ENCODE measurements at regions not wholly inside any gene's neighbourhood (a gene's known extent, or its start where the extent isn't known, plus 50 kb on each side); places are given as distances from the start of the nearest gene placed in this dataset.

- TF ChIP-seq, protein P1, sequence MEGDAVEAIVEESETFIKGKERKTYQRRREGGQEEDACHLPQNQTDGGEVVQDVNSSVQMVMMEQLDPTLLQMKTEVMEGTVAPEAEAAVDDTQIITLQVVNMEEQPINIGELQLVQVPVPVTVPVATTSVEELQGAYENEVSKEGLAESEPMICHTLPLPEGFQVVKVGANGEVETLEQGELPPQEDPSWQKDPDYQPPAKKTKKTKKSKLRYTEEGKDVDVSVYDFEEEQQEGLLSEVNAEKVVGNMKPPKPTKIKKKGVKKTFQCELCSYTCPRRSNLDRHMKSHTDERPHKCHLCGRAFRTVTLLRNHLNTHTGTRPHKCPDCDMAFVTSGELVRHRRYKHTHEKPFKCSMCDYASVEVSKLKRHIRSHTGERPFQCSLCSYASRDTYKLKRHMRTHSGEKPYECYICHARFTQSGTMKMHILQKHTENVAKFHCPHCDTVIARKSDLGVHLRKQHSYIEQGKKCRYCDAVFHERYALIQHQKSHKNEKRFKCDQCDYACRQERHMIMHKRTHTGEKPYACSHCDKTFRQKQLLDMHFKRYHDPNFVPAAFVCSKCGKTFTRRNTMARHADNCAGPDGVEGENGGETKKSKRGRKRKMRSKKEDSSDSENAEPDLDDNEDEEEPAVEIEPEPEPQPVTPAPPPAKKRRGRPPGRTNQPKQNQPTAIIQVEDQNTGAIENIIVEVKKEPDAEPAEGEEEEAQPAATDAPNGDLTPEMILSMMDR (IDR thresholded peaks at IDR 0.05; ENCODE audit: low read depth, low read length) = no peak
- H3K4me3 ChIP-seq (ENCODE audit: low read depth, low read length) = no peak overlapping the region
Measured at GRCh38 chr5:115419846-115420585, 123.6 kb upstream of the CCDC112 start.

- TF ChIP-seq, protein P1 (IDR thresholded peaks at IDR 0.05; ENCODE audit: low read depth, low read length) = no peak
Measured at GRCh38 chr5:115418788-115419187, 122.3 kb upstream of the CCDC112 start.

GRCh38 chr5:115417076-115417475, 120.6 kb upstream of the CCDC112 start:
- no peak overlapping the region for H3K4me3 ChIP-seq (ENCODE audit: low read depth, low read length)
- TF ChIP-seq, protein P1 (IDR thresholded peaks at IDR 0.05; ENCODE audit: low read depth, low read length) = no peak

More at GRCh38 chr5:115418788-115419187, 122.3 kb upstream of the CCDC112 start:
- H3K4me3 ChIP-seq (ENCODE audit: low read depth, low read length) = no peak overlapping the region

DNA sequence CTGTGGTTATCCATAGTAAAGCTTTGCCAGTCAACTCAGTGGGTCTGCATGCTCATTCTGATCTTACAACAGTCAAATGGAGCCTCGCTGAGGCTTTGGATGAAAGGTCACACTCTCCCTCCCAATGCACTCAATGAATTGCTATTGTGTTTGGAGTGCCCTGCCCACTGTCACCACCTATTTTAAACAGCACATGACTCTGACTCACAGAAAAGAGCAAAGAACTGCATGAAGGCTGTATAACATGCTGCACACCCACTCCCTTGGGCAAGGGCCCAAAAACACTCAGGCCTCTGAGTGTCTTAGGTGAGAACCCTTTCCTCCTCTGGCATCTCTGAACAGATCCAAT, 118.7 kb upstream of the CCDC112 start:
- TF ChIP-seq, protein P1 (IDR thresholded peaks at IDR 0.05; ENCODE audit: low read depth, low read length) = no peak
- H3K4me3 ChIP-seq (ENCODE audit: low read depth, low read length) = no peak overlapping the region

DNA sequence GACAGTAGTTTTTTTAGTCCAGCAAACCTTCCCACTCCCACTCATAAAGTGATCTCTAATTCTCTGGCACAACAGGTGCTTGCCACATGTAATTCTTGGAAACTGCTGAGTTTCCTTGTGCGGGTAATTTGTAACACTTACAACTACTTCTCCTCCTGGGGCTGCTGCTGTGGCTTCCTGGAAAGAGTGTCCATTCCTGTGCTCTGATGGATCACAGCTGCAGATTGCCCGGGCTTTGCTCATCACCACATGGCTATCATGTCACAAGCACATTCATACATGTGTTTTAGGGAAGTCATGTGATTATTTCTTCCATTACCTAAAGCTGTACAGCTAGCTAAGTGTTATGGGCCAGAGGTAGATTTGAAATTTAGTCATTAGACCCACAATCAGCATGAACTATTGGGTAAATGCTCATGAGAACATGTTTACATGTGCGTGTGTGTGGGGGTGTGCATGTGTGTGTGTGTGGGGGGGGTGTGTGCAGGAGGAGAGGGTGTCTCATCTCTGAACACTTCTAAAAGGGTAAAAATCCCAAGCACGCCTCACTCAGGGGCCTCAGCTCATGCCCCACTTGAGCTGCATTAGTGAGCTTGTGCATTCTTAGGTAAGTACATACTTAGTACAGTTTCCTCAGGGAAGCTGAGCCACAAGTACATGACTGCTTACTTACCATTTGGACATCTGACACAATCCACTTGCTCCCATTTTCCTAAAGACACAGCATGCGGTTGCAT, 118.1 kb upstream of the CCDC112 start:
- TF ChIP-seq, protein P1 (IDR thresholded peaks at IDR 0.05; ENCODE audit: low read depth, low read length) = no peak

DNA sequence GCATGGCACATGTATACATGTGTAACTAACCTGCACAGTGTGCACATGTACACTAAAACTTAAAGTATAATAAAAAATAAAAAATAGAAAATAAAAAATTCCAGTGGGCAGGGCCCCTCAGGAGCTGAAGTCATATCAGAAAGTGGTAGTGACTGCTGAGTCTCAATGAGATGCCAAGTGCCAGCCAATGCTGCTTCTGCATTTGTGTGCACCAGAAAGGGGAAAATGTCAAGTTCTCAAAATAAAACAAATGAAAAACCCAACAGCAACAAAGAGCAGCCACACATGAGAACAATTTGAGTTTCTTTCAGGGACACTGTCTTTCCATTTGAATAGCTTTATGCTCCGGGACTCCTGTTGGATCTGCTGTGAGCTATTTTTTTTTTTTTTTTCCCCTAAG, 117.2 kb upstream of the CCDC112 start:
- TF ChIP-seq, protein P1 (IDR thresholded peaks at IDR 0.05; ENCODE audit: low read depth, low read length) = no peak
- H3K4me3 ChIP-seq (ENCODE audit: low read depth, low read length) = no peak overlapping the region

More for the DNA sequence above, 118.1 kb upstream of the CCDC112 start:
- no peak overlapping the region for H3K4me3 ChIP-seq (ENCODE audit: low read depth, low read length)

GRCh38 chr5:115409094-115409493, 112.6 kb upstream of the CCDC112 start:
- TF ChIP-seq, protein P1 (IDR thresholded peaks at IDR 0.05; ENCODE audit: low read depth, low read length) = no peak
- H3K4me3 ChIP-seq (ENCODE audit: low read depth, low read length) = no peak overlapping the region
